ENCODE measurements at regions not wholly inside any gene's neighbourhood (a gene's known extent, or its start where the extent isn't known, plus 50 kb on each side); places are given as distances from the start of the nearest gene placed in this dataset.

GRCh38 chr10:130357226-130357625 lies 221.0 kb downstream of the GLRX3 start:
- no peaks in the 10 kb centered on the region for H3F3A ChIP-seq (ENCODE audit: low read depth)
- H3K9ac ChIP-seq (ENCODE audit: low read depth, low read length, poor library complexity, severe bottlenecking): no peak overlapping the region
- H4K20me1 ChIP-seq (ENCODE audit: insufficient read depth, low read length, poor library complexity, severe bottlenecking): no peaks in the 10 kb centered on the region
- H3K4me3 ChIP-seq (ENCODE audit: low read length, poor library complexity, severe bottlenecking): no peak overlapping the region
- H3K9me3 ChIP-seq (ENCODE audit: insufficient read depth, low read depth, low read length): peaks cover 11% of the 10 kb centered on the region; the same call in 1 of the 2 replicates
- no peaks in the 10 kb centered on the region for H3K79me2 ChIP-seq (ENCODE audit: insufficient read depth, low read length)
- no peak overlapping the region for H3K4me2 ChIP-seq (ENCODE audit: low read depth, low read length, poor library complexity, severe bottlenecking)
- H3K4me1 ChIP-seq (ENCODE audit: insufficient read depth, low read length, poor library complexity, severe bottlenecking): no peaks in the 10 kb centered on the region
- H3K36me3 ChIP-seq (ENCODE audit: insufficient read depth, low read length): no peaks in the 10 kb centered on the region
- no peaks in the 10 kb centered on the region for H3K27me3 ChIP-seq (ENCODE audit: insufficient read depth, low read length, poor library complexity, severe bottlenecking)
- H2AFZ ChIP-seq (ENCODE audit: low read length): no peak overlapping the region
- TF ChIP-seq EZH2phosphoT487 (IDR thresholded peaks at IDR 0.05; ENCODE audit: borderline replicate concordance): no peak
- TF ChIP-seq CTCF (conservative IDR thresholded peaks at IDR 0.05; ENCODE audit: low read length): no peak
- no peaks in the 10 kb centered on the region for H3K9me2 ChIP-seq (replicated peaks; ENCODE audit: low read depth, low read length)

- Histone ChIP-seq H3K27me3 (ENCODE audit: insufficient read depth, low read length, poor library complexity, severe bottlenecking) (no peaks in the 10 kb centered on the region), H3F3A (ENCODE audit: low read depth) (no peaks in the 10 kb centered on the region), H3K9me2 (replicated peaks; ENCODE audit: low read depth, low read length) (no peaks in the 10 kb centered on the region), H3K79me2 (ENCODE audit: insufficient read depth, low read length) (no peaks in the 10 kb centered on the region), H4K20me1 (ENCODE audit: insufficient read depth, low read length, poor library complexity, severe bottlenecking) (no peaks in the 10 kb centered on the region), H3K36me3 (ENCODE audit: insufficient read depth, low read length) (no peaks in the 10 kb centered on the region), H3K4me1 (ENCODE audit: insufficient read depth, low read length, poor library complexity, severe bottlenecking) (no peaks in the 10 kb centered on the region), H2AFZ (ENCODE audit: low read length) (no peak overlapping the region), H3K4me3 (ENCODE audit: low read length, poor library complexity, severe bottlenecking) (no peak overlapping the region), H3K9ac (ENCODE audit: low read depth, low read length, poor library complexity, severe bottlenecking) (no peak overlapping the region), H3K9me3 (ENCODE audit: insufficient read depth, low read depth, low read length) (peaks cover 11% of the 10 kb centered on the region; the same call in 1 of the 2 replicates), H3K4me2 (ENCODE audit: low read depth, low read length, poor library complexity, severe bottlenecking) (no peak overlapping the region)
- TF ChIP-seq CTCF (conservative IDR thresholded peaks at IDR 0.05; ENCODE audit: low read length) (no peak), EZH2phosphoT487 (IDR thresholded peaks at IDR 0.05; ENCODE audit: borderline replicate concordance) (no peak)
Observed at GRCh38 chr10:130357951-130358350, 221.8 kb downstream of the GLRX3 start.

- Histone ChIP-seq H3F3A (ENCODE audit: low read depth) (no peaks in the 10 kb centered on the region), H3K79me2 (ENCODE audit: insufficient read depth, low read length) (no peaks in the 10 kb centered on the region), H4K20me1 (ENCODE audit: insufficient read depth, low read length, poor library complexity, severe bottlenecking) (no peaks in the 10 kb centered on the region), H2AFZ (ENCODE audit: low read length) (no peak overlapping the region), H3K4me1 (ENCODE audit: insufficient read depth, low read length, poor library complexity, severe bottlenecking) (no peaks in the 10 kb centered on the region), H3K4me3 (ENCODE audit: low read length, poor library complexity, severe bottlenecking) (no peak overlapping the region), H3K9ac (ENCODE audit: low read depth, low read length, poor library complexity, severe bottlenecking) (no peak overlapping the region), H3K27me3 (ENCODE audit: insufficient read depth, low read length, poor library complexity, severe bottlenecking) (no peaks in the 10 kb centered on the region), H3K9me2 (replicated peaks; ENCODE audit: low read depth, low read length) (no peaks in the 10 kb centered on the region), H3K9me3 (ENCODE audit: insufficient read depth, low read depth, low read length) (peaks cover 15% of the 10 kb centered on the region; the same call in 1 of the 2 replicates), H3K36me3 (ENCODE audit: insufficient read depth, low read length) (no peaks in the 10 kb centered on the region), H3K4me2 (ENCODE audit: low read depth, low read length, poor library complexity, severe bottlenecking) (no peak overlapping the region)
- TF ChIP-seq CTCF (conservative IDR thresholded peaks at IDR 0.05; ENCODE audit: low read length) (no peak), EZH2phosphoT487 (IDR thresholded peaks at IDR 0.05; ENCODE audit: borderline replicate concordance) (no peak)
Observed at GRCh38 chr10:130358981-130359650, 222.9 kb downstream of the GLRX3 start.
